Neuronal stem cell (in vitro differentiated cells): ENCODE measurements at regions not wholly inside any gene's neighbourhood (a gene's known extent, or its start where the extent isn't known, plus 50 kb on each side); places are given as distances from the start of the nearest gene placed in this dataset.

ENCODE experiments used
- DNase-seq: peaks from one replicate; pipeline ENCODE4 v3.0.0-alpha.2; 2013; ENCODE audit warnings: low spot score
- H2AFZ ChIP-seq: one replicate; pipeline ENCODE4 v1.6.1; 2013; ENCODE audit warnings: mild to moderate bottlenecking, low read length, inconsistent platforms
- H2AK5ac ChIP-seq: 2 replicates; pipeline ENCODE4 v1.6.1; 2013; ENCODE audit warnings: low read depth, mild to moderate bottlenecking, inconsistent platforms, low read length, moderate library complexity, mixed read lengths
- H2BK120ac ChIP-seq: 2 replicates; pipeline ENCODE4 v1.6.1; 2013; ENCODE audit warnings: low read depth, mild to moderate bottlenecking, inconsistent platforms, low read length, moderate library complexity, mixed read lengths
- H2BK12ac ChIP-seq: one replicate; pipeline ENCODE4 v1.6.1; 2013; ENCODE audit warnings: low read length, inconsistent platforms
- H2BK15ac ChIP-seq: 2 replicates; pipeline ENCODE4 v1.6.1; 2013; ENCODE audit warnings: mild to moderate bottlenecking, low read length, inconsistent platforms, mixed read lengths
- H2BK5ac ChIP-seq: one replicate; pipeline ENCODE4 v1.6.1; 2013; ENCODE audit warnings: inconsistent platforms, mild to moderate bottlenecking, low read length, moderate library complexity
- H3K14ac ChIP-seq: one replicate; pipeline ENCODE4 v1.6.1; 2013; ENCODE audit warnings: low read length, inconsistent platforms
- H3K18ac ChIP-seq: 2 replicates; pipeline ENCODE4 v1.6.1; 2013; ENCODE audit warnings: low read length, inconsistent platforms
- H3K23ac ChIP-seq: 2 replicates; pipeline ENCODE4 v1.6.1; 2013; ENCODE audit warnings: low read depth, mild to moderate bottlenecking, mixed read lengths, low read length, inconsistent platforms; ENCODE audit not compliant: poor library complexity
- H3K27ac ChIP-seq: replicated peaks from 3 replicates; pipeline ENCODE4 v1.5.1; 2013; ENCODE audit warnings: low read length, inconsistent platforms
- H3K27me3 ChIP-seq, 3 experiments: 2 replicates each; pipeline ENCODE4 v1.6.1; 2013; ENCODE audit warnings: low read length in 3 of 3, mild to moderate bottlenecking in 2 of 3, inconsistent platforms in 1 of 3, low read depth in 1 of 3, mixed read lengths in 1 of 3, moderate library complexity in 1 of 3; ENCODE audit not compliant: control insufficient read depth in 3 of 3, insufficient read depth in 3 of 3
- H3K36me3 ChIP-seq, 2 donors: replicated peaks in 1 of 2; 2 replicates each; pipeline ENCODE4 v1.6.1; 2013; ENCODE audit warnings: low read length in 2 of 2; ENCODE audit not compliant: control insufficient read depth in 2 of 2, insufficient read depth in 2 of 2
- H3K4ac ChIP-seq: 2 replicates; pipeline ENCODE4 v1.6.1; 2013; ENCODE audit warnings: inconsistent platforms, mild to moderate bottlenecking, low read length, moderate library complexity
- H3K4me1 ChIP-seq, 2 donors: 1 replicate in 1 of 2; 2 replicates in 1 of 2; pipeline ENCODE4 v1.6.1; 2013; ENCODE audit warnings: low read length in 2 of 2, low read depth in 1 of 2; ENCODE audit not compliant: control insufficient read depth in 2 of 2, insufficient read depth in 1 of 2
- H3K4me2 ChIP-seq: one replicate; pipeline ENCODE4 v1.6.1; 2013; ENCODE audit warnings: mild to moderate bottlenecking, low read length, inconsistent platforms; ENCODE audit not compliant: insufficient read depth, poor library complexity, severe bottlenecking
- H3K4me3 ChIP-seq, 2 donors: 2 replicates each; pipeline ENCODE4 v1.5.1; 2013; ENCODE audit warnings: low read length in 2 of 2, mild to moderate bottlenecking in 2 of 2, inconsistent platforms in 1 of 2, moderate library complexity in 1 of 2
- H3K79me1 ChIP-seq: one replicate; pipeline ENCODE4 v1.6.1; 2013; ENCODE audit warnings: low read depth, mild to moderate bottlenecking, inconsistent platforms, low read length, moderate library complexity
- H3K9ac ChIP-seq: one replicate; pipeline ENCODE4 v1.6.1; 2013; ENCODE audit warnings: mild to moderate bottlenecking, low read depth, low read length, inconsistent platforms; ENCODE audit not compliant: poor library complexity
- H3K9me3 ChIP-seq, 2 donors: replicated peaks in 1 of 2; 2 replicates each; pipeline versions ENCODE3 to v1.6.1; 2013; ENCODE audit warnings: low read length in 2 of 2, mild to moderate bottlenecking in 2 of 2, inconsistent platforms in 1 of 2, low read depth in 1 of 2, mixed read lengths in 1 of 2, moderate library complexity in 1 of 2; ENCODE audit not compliant: control insufficient read depth in 2 of 2, insufficient read depth in 1 of 2
- H4K8ac ChIP-seq: one replicate; pipeline ENCODE4 v1.6.1; 2013; ENCODE audit warnings: low read depth, mild to moderate bottlenecking, inconsistent platforms, low read length, moderate library complexity
- H4K91ac ChIP-seq: one replicate; pipeline ENCODE4 v1.6.1; 2013; ENCODE audit warnings: low read length, low read depth, mild to moderate bottlenecking, inconsistent platforms; ENCODE audit not compliant: poor library complexity
- WGBS, 2 donors: extraction: QIAGEN DNeasy Blood & Tissue Kit; methylation state at CpG; one replicate each; pipeline ENCODE4 v1.1.7; 2013; ENCODE audit warnings: missing lambda C conversion rate in 2 of 2, mixed read lengths in 1 of 2; ENCODE audit not compliant: insufficient read length in 2 of 2, insufficient replicate concordance in 1 of 2; ENCODE audit errors: extremely low coverage in 2 of 2; 5-methylcytosine and 5-hydroxymethylcytosine counted together

GRCh38 chr15:93232845-93233244 lies 143.8 kb upstream of the RGMA start:
- H2BK5ac ChIP-seq: no peak overlapping the region
- H3K9ac ChIP-seq: no peak overlapping the region
- no peak for DNase-seq
- H3K9me3 ChIP-seq: peaks cover 0 to 19% of the 10 kb centered on the region in 2 donors
- no peak overlapping the region for H4K8ac ChIP-seq
- no peak overlapping the region for H3K27ac ChIP-seq
- no peak overlapping the region for H3K18ac ChIP-seq
- H3K27me3 ChIP-seq: no peaks in the 10 kb centered on the region
- no peak overlapping the region for H2BK120ac ChIP-seq
- no peak overlapping the region for H3K14ac ChIP-seq
- no peak overlapping the region for H2BK15ac ChIP-seq
- no peak overlapping the region for H4K91ac ChIP-seq
- no peak overlapping the region for H2BK12ac ChIP-seq
- no CpG with 5 or more reads among the region's 8 CpGs for WGBS, 2 donors
- no peak overlapping the region for H3K23ac ChIP-seq
- no peak overlapping the region for H2AFZ ChIP-seq
- no peak overlapping the region for H3K4me2 ChIP-seq
- H3K4me1 ChIP-seq: peaks cover 0 to 16% of the 10 kb centered on the region in 2 donors
- H2AK5ac ChIP-seq: no peak overlapping the region
- no peak overlapping the region for H3K4me3 ChIP-seq
- no peak overlapping the region for H3K4ac ChIP-seq
- H3K79me1 ChIP-seq: no peaks in the 10 kb centered on the region
- no peaks in the 10 kb centered on the region for H3K36me3 ChIP-seq

DNA sequence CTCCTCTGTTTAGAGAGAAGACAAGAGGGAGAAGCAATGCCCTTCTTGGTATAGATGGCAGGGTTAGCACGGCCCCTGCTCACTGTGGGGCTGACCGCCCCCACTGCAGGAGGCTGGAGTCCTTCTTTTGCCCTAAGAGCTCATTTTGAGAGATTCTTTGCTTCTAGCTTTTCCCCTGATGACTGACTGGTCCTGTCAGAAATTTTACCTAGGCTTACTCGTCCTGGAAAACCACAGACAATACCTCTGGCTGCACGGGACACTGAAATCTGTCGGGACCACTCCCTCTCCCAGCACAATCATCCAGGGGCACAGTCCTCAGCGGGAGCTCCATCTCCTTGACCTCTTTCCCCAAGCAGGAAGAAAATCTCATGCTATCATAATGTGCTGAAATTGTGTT lies 143.0 kb upstream of the RGMA start:
- Histone ChIP-seq H3K36me3 (no peaks in the 10 kb centered on the region), H2BK12ac (no peak overlapping the region), H3K4me3 (no peak overlapping the region), H3K9ac (no peak overlapping the region), H3K14ac (no peak overlapping the region), H3K23ac (no peak overlapping the region), H2AFZ (peak overlapping the region; percentile 33), H3K4ac (no peak overlapping the region), H3K79me1 (no peaks in the 10 kb centered on the region), H4K8ac (no peak overlapping the region), H2BK5ac (no peak overlapping the region), H3K18ac (no peak overlapping the region), H3K27me3 (no peaks in the 10 kb centered on the region), H2AK5ac (no peak overlapping the region), H3K4me1 (peaks cover 0 to 16% of the 10 kb centered on the region in 2 donors), H3K9me3 (peaks cover 0 to 19% of the 10 kb centered on the region in 2 donors), H4K91ac (no peak overlapping the region), H3K27ac (no peak overlapping the region), H2BK15ac (no peak overlapping the region), H2BK120ac (no peak overlapping the region), H3K4me2 (no peak overlapping the region)
- no CpG with 5 or more reads among the region's 6 CpGs for WGBS, 2 donors
- no peak for DNase-seq

DNA sequence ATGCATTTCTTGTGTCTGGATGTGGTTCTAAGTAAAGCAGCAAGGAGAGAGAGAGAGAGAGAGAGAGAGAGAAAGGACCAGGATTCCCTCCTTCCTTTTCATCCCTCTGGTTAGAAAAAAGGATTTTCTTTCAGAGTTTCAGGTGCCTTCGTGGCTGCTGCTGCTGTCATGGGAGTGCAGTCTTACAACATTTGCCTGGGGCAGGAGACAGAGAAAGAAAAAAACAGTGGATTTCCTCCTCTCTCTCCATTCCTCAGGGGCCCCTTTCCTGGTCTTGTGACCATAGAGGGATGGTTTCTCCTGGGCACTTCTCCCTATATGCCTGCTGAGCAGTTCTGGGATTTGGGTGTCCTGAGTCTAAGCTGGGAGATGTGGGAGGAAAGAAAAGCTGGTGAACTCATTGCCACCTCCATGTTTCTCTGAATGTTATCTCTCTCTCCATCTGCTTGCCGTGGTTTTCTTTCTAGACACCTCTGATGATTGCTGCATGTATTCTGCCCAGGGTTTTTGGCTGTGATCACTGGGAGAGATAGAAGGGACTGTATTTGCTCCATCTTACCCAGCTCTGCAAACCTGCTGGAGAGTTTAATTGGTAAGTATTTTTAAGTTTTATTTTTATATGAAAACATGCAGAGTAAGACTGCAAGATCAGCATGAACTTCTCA lies 142.4 kb upstream of the RGMA start:
- peaks cover 0 to 15% of the 10 kb centered on the region in 2 donors for H3K4me1 ChIP-seq
- H2BK120ac ChIP-seq: no peak overlapping the region
- no peaks in the 10 kb centered on the region for H3K36me3 ChIP-seq
- no peak overlapping the region for H3K9ac ChIP-seq
- H3K79me1 ChIP-seq: no peaks in the 10 kb centered on the region
- no peak overlapping the region for H3K14ac ChIP-seq
- no peak overlapping the region for H3K27ac ChIP-seq
- H2AK5ac ChIP-seq: no peak overlapping the region
- H4K8ac ChIP-seq: no peak overlapping the region
- no peak overlapping the region for H4K91ac ChIP-seq
- no peak overlapping the region for H2BK5ac ChIP-seq
- H2BK12ac ChIP-seq: no peak overlapping the region
- H2BK15ac ChIP-seq: no peak overlapping the region
- no peak for DNase-seq
- no peak overlapping the region for H3K23ac ChIP-seq
- no peak overlapping the region for H3K18ac ChIP-seq
- no peak overlapping the region for H3K4me2 ChIP-seq
- peak overlapping the region; percentile 47 for H2AFZ ChIP-seq
- no peaks in the 10 kb centered on the region for H3K27me3 ChIP-seq
- no peak overlapping the region for H3K4me3 ChIP-seq
- H3K4ac ChIP-seq: no peak overlapping the region
- peaks cover 0 to 19% of the 10 kb centered on the region in 2 donors for H3K9me3 ChIP-seq
- no CpG with 5 or more reads among the region's 2 CpGs for WGBS, 2 donors

- no peak for DNase-seq
- no peak overlapping the region for H2BK120ac ChIP-seq
- H3K27me3 ChIP-seq: no peaks in the 10 kb centered on the region
- H3K4me2 ChIP-seq: no peak overlapping the region
- no peak overlapping the region for H2AFZ ChIP-seq
- H3K14ac ChIP-seq: no peak overlapping the region
- no CpG with 5 or more reads among the region's 3 CpGs for WGBS, 2 donors
- H4K8ac ChIP-seq: no peak overlapping the region
- no peak overlapping the region for H3K27ac ChIP-seq
- H3K36me3 ChIP-seq: no peaks in the 10 kb centered on the region
- H3K4me3 ChIP-seq: no peak overlapping the region
- no peak overlapping the region for H4K91ac ChIP-seq
- no peak overlapping the region for H2AK5ac ChIP-seq
- no peak overlapping the region for H2BK15ac ChIP-seq
- H3K9me3 ChIP-seq: peaks cover 0 to 16% of the 10 kb centered on the region in 2 donors
- no peak overlapping the region for H2BK12ac ChIP-seq
- no peak overlapping the region for H3K23ac ChIP-seq
- H3K9ac ChIP-seq: no peak overlapping the region
- no peak overlapping the region for H2BK5ac ChIP-seq
- no peak overlapping the region for H3K4ac ChIP-seq
- no peaks in the 10 kb centered on the region for H3K79me1 ChIP-seq
- no peak overlapping the region for H3K18ac ChIP-seq
- H3K4me1 ChIP-seq: peaks cover 0 to 6% of the 10 kb centered on the region in 2 donors
Observed at GRCh38 chr15:93228546-93228945, 139.5 kb upstream of the RGMA start.
